SU-DHL-6 (cell line): ENCODE measurements at regions not wholly inside any gene's neighbourhood (a gene's known extent, or its start where the extent isn't known, plus 50 kb on each side); places are given as distances from the start of the nearest gene placed in this dataset.

Experiments used
- H2AFZ ChIP-seq: fragments of 200-600 bp; sonication (generic); 2 replicates; pipeline ENCODE4 v1.6.1; 2014; ENCODE audit warnings: low read depth, mild to moderate bottlenecking, moderate library complexity, mixed read lengths, antibody characterized with exemption, low read length; ENCODE audit not compliant: severe bottlenecking
- H3F3A ChIP-seq: fragments of 200-600 bp; shearing (Covaris generic); 2 replicates; pipeline ENCODE4 v1.6.0; 2016; ENCODE audit warnings: antibody characterized with exemption, mild to moderate bottlenecking; ENCODE audit not compliant: insufficient read depth
- H3K27ac ChIP-seq: fragments of 200-600 bp; sonication (generic); 2 replicates; pipeline ENCODE4 v1.5.1; 2016; ENCODE audit warnings: low read depth, mild to moderate bottlenecking, low read length, moderate library complexity, mixed read lengths
- H3K27me3 ChIP-seq: fragments of 200-600 bp; sonication (generic), shearing (Covaris generic); 2 replicates; pipeline ENCODE4 v1.6.0; 2014; ENCODE audit warnings: mild to moderate bottlenecking, low read length
- H3K36me3 ChIP-seq: fragments of 200-600 bp; sonication (generic); 2 replicates; pipeline ENCODE4 v1.6.1; 2014; ENCODE audit warnings: mild to moderate bottlenecking, low read length, mixed read lengths
- H3K4me2 ChIP-seq: fragments of 300-600, 200-600 bp; shearing (Covaris generic), sonication (generic); 2 replicates; pipeline ENCODE4 v1.6.0; 2014; ENCODE audit warnings: low read length, low read depth, mild to moderate bottlenecking; ENCODE audit not compliant: poor library complexity, severe bottlenecking
- H3K4me3 ChIP-seq: fragments of 200-600 bp; sonication (generic); 2 replicates; pipeline ENCODE4 v1.5.1; 2014; ENCODE audit warnings: antibody characterized with exemption, low read length, mild to moderate bottlenecking, mixed read lengths; ENCODE audit not compliant: insufficient read depth, poor library complexity, severe bottlenecking
- H3K79me2 ChIP-seq: fragments of 200-600 bp; sonication (generic); 2 replicates; pipeline ENCODE4 v1.6.1; 2014; ENCODE audit warnings: mild to moderate bottlenecking, low read length, moderate library complexity; ENCODE audit not compliant: insufficient read depth
- H3K9ac ChIP-seq: fragments of 200-600 bp; sonication (generic); 2 replicates; pipeline ENCODE4 v1.7.0; 2014; ENCODE audit warnings: mild to moderate bottlenecking, low read length
- H3K9me2 ChIP-seq: fragments of 200-600 bp; sonication (generic); replicated peaks from 2 replicates; pipeline ENCODE4 v1.6.1; 2014; ENCODE audit warnings: low read length; ENCODE audit not compliant: insufficient read depth
- H3K9me3 ChIP-seq: fragments of 200-600 bp; sonication (generic); 2 replicates; pipeline ENCODE4 v1.6.1; 2014; ENCODE audit warnings: low read length, mixed read lengths; ENCODE audit not compliant: insufficient read depth
- H4K20me1 ChIP-seq: fragments of 200-600 bp; sonication (generic); 2 replicates; pipeline ENCODE4 v1.6.1; 2014; ENCODE audit warnings: low read depth, mild to moderate bottlenecking, antibody characterized with exemption, low read length, moderate library complexity, mixed read lengths
- EZH2phosphoT487 ChIP-seq: fragments of 200-600 bp; sonication (generic), shearing (Covaris generic); conservative IDR thresholded peaks from 2 replicates; pipeline ENCODE4 v1.6.1; 2018; ENCODE audit warnings: mild to moderate bottlenecking, antibody characterized with exemption, low read length, moderate library complexity, mixed read lengths
- TF ChIP-seq, protein P1 (sequence below): fragments of 200-600 bp; sonication (generic); IDR thresholded peaks from one replicate; pipeline ENCODE4 v1.5.1; 2017; ENCODE audit warnings: antibody characterized with exemption, mild to moderate bottlenecking, low read length, moderate library complexity; ENCODE audit not compliant: insufficient read depth, poor library complexity, severe bottlenecking

DNA sequence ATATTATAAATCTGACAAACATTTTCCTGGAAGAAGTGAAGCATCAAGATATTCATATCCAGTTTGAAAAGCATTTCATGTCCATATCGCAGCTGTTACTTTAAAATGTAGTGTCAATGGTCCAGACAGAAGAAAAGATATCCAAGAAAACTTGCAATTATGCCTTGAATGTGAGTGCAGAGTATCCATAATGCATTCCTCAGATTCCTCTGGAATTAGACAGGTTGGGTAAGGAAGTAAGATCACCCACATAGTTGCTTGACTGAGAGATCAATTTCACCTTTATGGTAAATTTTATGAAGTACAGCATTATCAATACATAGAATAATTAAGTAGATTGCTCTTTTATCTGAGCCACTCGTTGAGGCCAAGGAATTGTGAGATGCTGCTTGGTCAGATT is 327.0 kb upstream of the SLITRK5 start:
- no peaks in the 10 kb centered on the region for H3K9me3 ChIP-seq
- H3K9ac ChIP-seq, result no peak overlapping the region
- no peaks in the 10 kb centered on the region for H3F3A ChIP-seq
- H4K20me1 ChIP-seq, result no peaks in the 10 kb centered on the region
- no peak overlapping the region for H2AFZ ChIP-seq
- no peaks in the 10 kb centered on the region for H3K27me3 ChIP-seq
- H3K9me2 ChIP-seq, result no peaks in the 10 kb centered on the region
- H3K4me3 ChIP-seq, result no peak overlapping the region
- H3K36me3 ChIP-seq, result no peaks in the 10 kb centered on the region
- H3K4me2 ChIP-seq, result no peak overlapping the region
- TF ChIP-seq, protein P1, sequence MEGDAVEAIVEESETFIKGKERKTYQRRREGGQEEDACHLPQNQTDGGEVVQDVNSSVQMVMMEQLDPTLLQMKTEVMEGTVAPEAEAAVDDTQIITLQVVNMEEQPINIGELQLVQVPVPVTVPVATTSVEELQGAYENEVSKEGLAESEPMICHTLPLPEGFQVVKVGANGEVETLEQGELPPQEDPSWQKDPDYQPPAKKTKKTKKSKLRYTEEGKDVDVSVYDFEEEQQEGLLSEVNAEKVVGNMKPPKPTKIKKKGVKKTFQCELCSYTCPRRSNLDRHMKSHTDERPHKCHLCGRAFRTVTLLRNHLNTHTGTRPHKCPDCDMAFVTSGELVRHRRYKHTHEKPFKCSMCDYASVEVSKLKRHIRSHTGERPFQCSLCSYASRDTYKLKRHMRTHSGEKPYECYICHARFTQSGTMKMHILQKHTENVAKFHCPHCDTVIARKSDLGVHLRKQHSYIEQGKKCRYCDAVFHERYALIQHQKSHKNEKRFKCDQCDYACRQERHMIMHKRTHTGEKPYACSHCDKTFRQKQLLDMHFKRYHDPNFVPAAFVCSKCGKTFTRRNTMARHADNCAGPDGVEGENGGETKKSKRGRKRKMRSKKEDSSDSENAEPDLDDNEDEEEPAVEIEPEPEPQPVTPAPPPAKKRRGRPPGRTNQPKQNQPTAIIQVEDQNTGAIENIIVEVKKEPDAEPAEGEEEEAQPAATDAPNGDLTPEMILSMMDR, result no peak
- no peak for TF ChIP-seq EZH2phosphoT487
- no peak overlapping the region for H3K27ac ChIP-seq
- no peaks in the 10 kb centered on the region for H3K79me2 ChIP-seq

DNA sequence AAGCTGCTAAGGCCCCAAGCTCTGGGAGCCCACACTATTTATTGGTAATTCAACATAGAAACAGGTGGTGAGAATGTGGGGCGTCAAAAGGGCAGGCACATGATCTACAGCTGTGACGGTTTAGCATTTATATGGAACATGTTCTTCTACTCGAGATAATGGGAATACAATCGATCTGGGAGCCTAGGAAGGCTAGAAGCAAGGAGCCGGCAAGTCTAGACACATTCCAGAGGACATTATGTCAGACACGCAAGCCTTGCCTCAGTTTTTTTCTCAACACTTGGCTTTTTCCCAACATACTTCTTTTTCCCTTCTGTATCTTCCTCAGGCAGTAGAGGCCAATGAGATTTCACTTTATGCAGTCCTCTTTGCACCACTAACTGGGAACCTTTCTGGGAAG is 315.7 kb upstream of the SLITRK5 start:
- TF ChIP-seq, protein P1, result no peak
- TF ChIP-seq EZH2phosphoT487, result no peak
- Histone ChIP-seq H3K9me2 (no peaks in the 10 kb centered on the region), H3K4me2 (no peak overlapping the region), H3F3A (no peaks in the 10 kb centered on the region), H3K4me3 (no peak overlapping the region), H3K36me3 (no peaks in the 10 kb centered on the region), H3K9me3 (no peaks in the 10 kb centered on the region), H2AFZ (no peak overlapping the region), H3K27me3 (no peaks in the 10 kb centered on the region), H3K79me2 (no peaks in the 10 kb centered on the region), H4K20me1 (no peaks in the 10 kb centered on the region), H3K9ac (no peak overlapping the region), H3K27ac (no peak overlapping the region)

DNA sequence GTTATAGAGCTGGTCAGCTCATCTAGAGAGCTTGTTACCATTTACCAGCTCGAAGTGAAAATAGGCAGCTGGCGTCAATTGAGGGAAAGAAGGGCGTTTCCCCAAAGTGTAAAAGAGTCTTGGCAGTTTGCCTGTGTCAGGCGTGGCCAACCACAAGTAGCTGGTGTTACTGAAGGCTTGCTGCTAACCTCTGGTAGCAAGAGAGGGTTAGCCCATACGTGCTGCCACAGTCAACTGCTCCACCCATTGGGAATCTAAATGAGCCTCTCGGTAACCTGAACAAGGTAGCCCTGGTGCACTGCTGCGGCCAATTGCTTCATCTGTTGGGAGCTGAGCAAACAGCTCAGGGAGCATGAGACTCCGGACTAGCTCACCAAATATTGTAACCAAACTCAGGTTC is 314.9 kb upstream of the SLITRK5 start:
- no peaks in the 10 kb centered on the region for H3K9me2 ChIP-seq
- H2AFZ ChIP-seq, result no peak overlapping the region
- H3K27me3 ChIP-seq, result no peaks in the 10 kb centered on the region
- no peaks in the 10 kb centered on the region for H3K79me2 ChIP-seq
- no peak overlapping the region for H3K27ac ChIP-seq
- no peaks in the 10 kb centered on the region for H3F3A ChIP-seq
- no peak overlapping the region for H3K4me3 ChIP-seq
- no peaks in the 10 kb centered on the region for H3K36me3 ChIP-seq
- no peak overlapping the region for H3K9ac ChIP-seq
- no peaks in the 10 kb centered on the region for H3K9me3 ChIP-seq
- no peaks in the 10 kb centered on the region for H4K20me1 ChIP-seq
- no peak overlapping the region for H3K4me2 ChIP-seq
- no peak for TF ChIP-seq EZH2phosphoT487
- TF ChIP-seq, protein P1, result no peak

DNA sequence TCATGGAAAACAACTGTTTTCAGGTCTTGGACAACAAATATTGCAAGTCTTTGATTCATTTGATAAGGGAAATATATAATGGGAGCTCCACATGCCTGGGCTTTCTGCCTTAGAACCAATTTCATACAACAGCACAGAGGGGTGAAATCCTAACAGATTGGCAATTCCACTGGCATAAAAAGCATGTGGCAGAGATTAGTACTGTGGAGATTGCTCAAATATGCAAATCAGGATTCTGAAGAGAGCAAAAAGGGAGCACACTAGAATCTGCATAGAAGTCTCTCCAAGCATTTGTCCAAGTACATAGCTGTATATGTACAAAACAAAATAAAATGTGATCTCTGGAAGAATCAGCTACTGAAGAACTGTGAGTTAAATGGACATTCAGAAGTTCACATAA is 312.9 kb upstream of the SLITRK5 start:
- no peak overlapping the region for H3K4me3 ChIP-seq
- H2AFZ ChIP-seq, result no peak overlapping the region
- no peaks in the 10 kb centered on the region for H4K20me1 ChIP-seq
- H3K9me3 ChIP-seq, result no peaks in the 10 kb centered on the region
- no peaks in the 10 kb centered on the region for H3K79me2 ChIP-seq
- no peaks in the 10 kb centered on the region for H3K36me3 ChIP-seq
- no peaks in the 10 kb centered on the region for H3F3A ChIP-seq
- no peak for TF ChIP-seq EZH2phosphoT487
- TF ChIP-seq, protein P1, result no peak
- no peak overlapping the region for H3K4me2 ChIP-seq
- no peaks in the 10 kb centered on the region for H3K9me2 ChIP-seq
- no peaks in the 10 kb centered on the region for H3K27me3 ChIP-seq
- no peak overlapping the region for H3K27ac ChIP-seq
- no peak overlapping the region for H3K9ac ChIP-seq
